SK-N-MC (cell line): ENCODE measurements at regions not wholly inside any gene's neighbourhood (a gene's known extent, or its start where the extent isn't known, plus 50 kb on each side); places are given as distances from the start of the nearest gene placed in this dataset.

Source experiments
- DNase-seq: peaks from one replicate; pipeline ENCODE4 v3.0.0-alpha.2; 2011; ENCODE audit warnings: low read depth, low spot score
- H3K27ac ChIP-seq: fragments of 200-600 bp; sonication (generic); 2 replicates; pipeline ENCODE4 v1.5.1; 2016; ENCODE audit warnings: mixed run types
- H3K36me3 ChIP-seq: fragments of 200-600 bp; sonication (generic); 2 replicates; pipeline ENCODE4 v1.6.1; 2017; ENCODE audit warnings: antibody characterized with exemption, low read length, mixed read lengths; ENCODE audit not compliant: insufficient read depth
- H3K4me3 ChIP-seq: fragments of 200-600 bp; sonication (generic); 2 replicates; pipeline ENCODE4 v1.5.1; 2016
- H3K9ac ChIP-seq: fragments of 200-600 bp; sonication (generic); 2 replicates; pipeline ENCODE4 v1.8.0; 2017; ENCODE audit warnings: mixed run types, mixed read lengths; ENCODE audit not compliant: insufficient read length
- H3K9me3 ChIP-seq: fragments of 200-600 bp; sonication (generic); 2 replicates; pipeline ENCODE4 v1.6.1; 2017; ENCODE audit warnings: low read depth, mild to moderate bottlenecking, antibody characterized with exemption, low read length, moderate library complexity, mixed read lengths
- EZH2 ChIP-seq: fragments of 200-600 bp; sonication (generic); IDR thresholded peaks from one replicate; pipeline ENCODE4 v1.6.1; 2017; ENCODE audit warnings: antibody characterized with exemption
- FOXP2 ChIP-seq: optimal IDR thresholded peaks from 2 replicates; pipeline ENCODE3; 2011; ENCODE audit warnings: mild to moderate bottlenecking, moderate library complexity; ENCODE audit not compliant: insufficient read depth; ENCODE audit errors: extremely low read length, control extremely low read depth
- POLR2AphosphoS5 ChIP-seq: IDR thresholded peaks from 2 replicates; pipeline ENCODE4 v1.6.1; 2012; ENCODE audit warnings: mild to moderate bottlenecking, low read depth, low read length, borderline replicate concordance

DNA sequence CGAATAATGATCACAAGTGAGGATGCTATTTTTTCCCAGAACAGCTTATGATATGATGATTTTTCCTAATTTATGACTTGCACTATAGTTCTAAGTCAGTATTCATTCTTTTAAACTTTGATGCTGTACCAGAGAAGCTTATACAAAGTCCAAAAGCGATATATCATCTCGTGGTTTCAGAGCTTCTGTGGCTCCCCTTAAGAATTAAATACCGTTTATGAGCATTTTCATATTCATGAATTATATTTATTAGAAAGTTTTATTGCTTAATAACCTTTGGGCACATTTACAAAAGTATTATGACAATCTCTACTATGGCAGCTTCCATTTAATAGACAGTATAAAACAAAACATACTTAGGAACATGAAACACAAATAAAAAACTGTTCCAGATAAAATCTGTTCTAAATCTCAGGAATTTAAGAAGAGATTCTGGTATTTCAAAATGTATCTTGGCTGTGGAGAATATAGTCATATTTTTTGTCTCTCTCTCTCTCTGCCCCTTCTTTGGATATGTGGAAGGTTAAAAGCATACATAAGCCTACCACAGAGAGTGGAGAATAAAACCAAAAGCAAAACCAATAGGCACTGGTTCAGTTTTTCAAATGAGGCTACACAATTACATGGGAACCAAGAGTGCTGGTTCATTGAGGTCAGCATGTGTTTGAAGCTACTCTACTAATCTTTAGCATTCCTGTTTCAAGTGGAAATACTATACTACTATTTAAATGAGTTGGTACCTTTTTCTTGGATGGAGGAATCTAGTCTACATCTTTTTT lies 884.5 kb upstream of the GJE1 start:
- DNase-seq = peak; percentile 75
- Histone ChIP-seq H3K9me3 (no peaks in the 10 kb centered on the region; the same call in 1 of the 2 replicates), H3K9ac (no peak overlapping the region), H3K36me3 (no peaks in the 10 kb centered on the region), H3K27ac (peak overlapping the region; percentile 83), H3K4me3 (peak overlapping the region; percentile 49)
- peak; percentile 54; the same call in 1 of the 2 replicates for TF ChIP-seq POLR2AphosphoS5
- TF ChIP-seq FOXP2 = no peak

DNA sequence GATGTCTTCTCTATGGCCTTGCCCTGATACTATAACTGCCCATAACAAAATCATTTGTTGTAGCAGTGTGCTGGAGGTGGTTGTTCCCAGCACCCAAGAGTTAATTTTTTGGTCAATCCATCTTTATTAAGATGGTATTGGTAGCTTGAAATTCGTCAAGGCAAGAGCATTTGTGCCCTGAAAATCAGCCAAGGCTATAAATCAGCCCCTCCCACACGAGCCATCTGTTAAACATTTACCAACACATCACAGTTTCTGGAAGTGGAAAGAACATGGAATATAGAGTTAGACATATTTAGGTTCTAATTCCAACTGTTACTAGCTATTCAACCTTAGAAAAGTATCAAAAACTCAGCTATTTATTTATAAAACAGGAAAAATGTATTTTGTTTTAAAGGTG lies 888.4 kb upstream of the GJE1 start:
- H3K36me3 ChIP-seq = no peaks in the 10 kb centered on the region
- no peaks in the 10 kb centered on the region; the same call in 1 of the 2 replicates for H3K9me3 ChIP-seq
- no peak overlapping the region for H3K9ac ChIP-seq
- no peak for DNase-seq
- no peak overlapping the region for H3K4me3 ChIP-seq
- TF ChIP-seq POLR2AphosphoS5 = no peak
- TF ChIP-seq EZH2 = no peak
- TF ChIP-seq FOXP2 = no peak
- no peak overlapping the region for H3K27ac ChIP-seq

DNA sequence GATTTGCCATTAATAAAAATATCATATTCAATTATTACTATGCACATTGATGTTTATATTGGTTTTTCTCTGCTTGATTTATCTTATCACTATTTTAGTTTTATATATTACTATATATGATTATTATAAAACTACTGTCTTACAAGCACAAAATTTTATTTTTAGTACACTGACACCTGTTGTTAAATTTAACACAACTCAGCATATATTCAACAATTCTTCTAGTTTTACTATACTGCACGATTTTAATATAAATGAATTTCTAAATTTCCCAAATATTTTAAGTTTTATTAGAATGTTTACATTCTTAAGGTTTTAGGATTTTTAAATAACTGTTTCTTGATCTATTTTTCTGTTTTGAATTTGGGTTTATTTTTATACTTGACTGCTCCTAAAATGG lies 889.8 kb upstream of the GJE1 start:
- no peak overlapping the region for H3K4me3 ChIP-seq
- H3K9me3 ChIP-seq = no peaks in the 10 kb centered on the region
- no peak overlapping the region for H3K27ac ChIP-seq
- TF ChIP-seq POLR2AphosphoS5 (no peak), FOXP2 (no peak), EZH2 (no peak)
- DNase-seq = no peak
- no peak overlapping the region for H3K9ac ChIP-seq
- no peaks in the 10 kb centered on the region for H3K36me3 ChIP-seq

DNA sequence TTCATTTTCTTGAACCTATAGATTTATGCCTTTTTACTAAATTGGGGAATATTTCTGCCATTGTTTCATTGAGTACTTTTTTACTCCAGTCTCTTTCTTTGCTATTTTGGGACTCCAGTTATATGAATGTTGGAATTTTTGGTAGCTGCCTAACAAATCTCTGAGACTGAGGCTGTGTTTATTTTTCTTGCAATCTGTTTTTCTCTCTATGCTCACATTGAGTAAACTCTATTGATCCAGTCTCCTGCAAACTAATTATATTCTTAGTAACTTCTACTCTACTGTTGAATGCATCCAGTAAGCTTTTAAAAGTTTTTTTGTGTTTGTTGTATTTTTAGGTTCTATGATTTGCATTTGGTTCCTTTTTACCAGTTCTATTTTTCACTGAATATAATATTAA lies 903.4 kb upstream of the GJE1 start:
- H3K36me3 ChIP-seq = no peaks in the 10 kb centered on the region
- H3K9me3 ChIP-seq = peaks cover 3% of the 10 kb centered on the region; the same call in 1 of the 2 replicates
- no peak overlapping the region for H3K27ac ChIP-seq
- no peak overlapping the region for H3K4me3 ChIP-seq
- no peak for DNase-seq
- TF ChIP-seq POLR2AphosphoS5 (no peak), FOXP2 (no peak), EZH2 (no peak)
- no peak overlapping the region for H3K9ac ChIP-seq

DNA sequence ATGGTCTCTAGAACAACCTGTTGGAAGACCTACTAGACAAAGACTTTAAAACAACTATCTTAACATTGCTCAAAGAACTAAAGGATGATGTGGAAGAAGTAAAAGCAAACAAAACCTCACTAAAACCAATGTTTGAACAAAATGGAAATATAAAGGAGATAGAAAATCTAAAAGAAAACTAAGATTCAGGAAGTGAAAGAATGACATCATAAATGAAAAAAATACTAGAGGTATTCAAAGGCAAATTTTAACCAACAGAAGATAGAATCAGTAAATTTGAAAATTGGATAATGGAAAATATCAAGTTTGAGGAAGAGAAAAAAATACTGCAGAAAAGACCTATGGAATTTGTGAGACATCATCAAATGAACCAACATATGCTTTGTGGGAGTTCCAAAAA lies 914.1 kb upstream of the GJE1 start:
- TF ChIP-seq POLR2AphosphoS5 = no peak
- TF ChIP-seq FOXP2 = no peak
- TF ChIP-seq EZH2 = no peak
- no peaks in the 10 kb centered on the region for H3K36me3 ChIP-seq
- no peak overlapping the region for H3K9ac ChIP-seq
- no peak for DNase-seq
- no peak overlapping the region for H3K4me3 ChIP-seq
- no peaks in the 10 kb centered on the region; the same call in 1 of the 2 replicates for H3K9me3 ChIP-seq
- H3K27ac ChIP-seq = no peak overlapping the region

DNA sequence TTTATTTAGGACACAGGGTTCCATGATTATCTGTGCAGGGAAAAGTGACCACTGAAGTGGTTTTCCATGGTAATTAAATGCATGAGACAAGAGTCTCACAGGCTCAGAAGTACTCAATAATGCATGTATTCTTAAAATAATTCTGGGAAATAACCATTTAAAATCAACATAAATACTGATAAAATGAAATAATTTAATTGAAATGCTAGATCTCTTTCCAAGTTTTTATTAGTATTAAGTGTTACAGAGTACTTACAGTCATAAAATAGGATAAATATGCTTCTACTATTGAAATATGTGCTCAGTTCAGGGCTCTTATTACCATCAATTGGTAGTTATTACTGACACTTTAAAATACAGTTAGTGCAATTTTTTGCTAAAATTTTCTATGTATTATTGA lies 916.0 kb upstream of the GJE1 start:
- H3K9me3 ChIP-seq = no peaks in the 10 kb centered on the region; the same call in 1 of the 2 replicates
- no peak overlapping the region for H3K27ac ChIP-seq
- no peak for TF ChIP-seq FOXP2
- TF ChIP-seq POLR2AphosphoS5 = no peak
- TF ChIP-seq EZH2 = no peak
- H3K4me3 ChIP-seq = no peak overlapping the region
- no peak for DNase-seq
- H3K9ac ChIP-seq = no peak overlapping the region
- no peaks in the 10 kb centered on the region for H3K36me3 ChIP-seq

DNA sequence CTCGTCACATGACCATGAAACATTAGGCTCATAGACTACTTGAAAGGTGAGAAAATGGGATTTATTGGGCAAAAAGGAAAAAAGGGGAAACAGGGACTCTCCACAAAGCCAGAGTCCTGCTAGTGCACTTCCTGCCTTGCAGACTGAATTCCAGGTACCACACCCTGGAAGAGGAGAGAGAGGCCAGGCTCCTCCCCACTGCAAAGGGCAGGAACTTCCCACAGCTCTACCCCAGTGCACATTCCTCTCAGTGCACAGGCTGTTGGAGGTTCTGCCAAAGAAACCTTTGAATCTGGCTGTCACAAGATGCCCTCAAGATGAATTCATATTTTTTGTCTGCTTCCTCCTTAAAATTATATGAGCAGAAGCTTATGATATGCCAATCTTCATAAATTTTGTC lies 920.4 kb upstream of the GJE1 start:
- DNase-seq = no peak
- H3K4me3 ChIP-seq = no peak overlapping the region
- H3K36me3 ChIP-seq = no peaks in the 10 kb centered on the region
- H3K9me3 ChIP-seq = no peaks in the 10 kb centered on the region
- no peak for TF ChIP-seq FOXP2
- no peak for TF ChIP-seq POLR2AphosphoS5
- TF ChIP-seq EZH2 = no peak
- no peak overlapping the region for H3K27ac ChIP-seq
- H3K9ac ChIP-seq = no peak overlapping the region

DNA sequence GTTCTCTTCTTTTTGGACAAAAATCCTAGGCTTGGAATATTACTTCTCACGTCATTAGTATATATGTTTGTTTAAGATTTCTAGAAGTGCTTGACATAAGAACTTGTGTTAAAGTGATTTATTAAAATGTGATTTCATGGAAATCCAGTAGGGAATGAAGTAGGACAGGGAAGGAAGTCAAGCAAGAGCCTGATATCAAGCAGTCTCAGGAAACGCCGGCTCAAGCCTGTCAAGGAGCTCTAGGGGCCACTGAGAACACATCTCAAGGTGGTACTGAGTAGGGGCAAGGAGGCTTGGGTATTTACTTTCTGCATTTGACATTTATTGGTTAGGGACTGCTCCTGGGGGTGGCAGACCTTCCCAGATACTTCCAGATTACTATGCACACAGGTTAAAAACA lies 920.9 kb upstream of the GJE1 start:
- H3K9me3 ChIP-seq = no peaks in the 10 kb centered on the region
- no peak overlapping the region for H3K9ac ChIP-seq
- H3K27ac ChIP-seq = no peak overlapping the region
- no peak for DNase-seq
- H3K4me3 ChIP-seq = no peak overlapping the region
- TF ChIP-seq FOXP2 = no peak
- TF ChIP-seq POLR2AphosphoS5 = no peak
- no peak for TF ChIP-seq EZH2
- H3K36me3 ChIP-seq = no peaks in the 10 kb centered on the region

DNA sequence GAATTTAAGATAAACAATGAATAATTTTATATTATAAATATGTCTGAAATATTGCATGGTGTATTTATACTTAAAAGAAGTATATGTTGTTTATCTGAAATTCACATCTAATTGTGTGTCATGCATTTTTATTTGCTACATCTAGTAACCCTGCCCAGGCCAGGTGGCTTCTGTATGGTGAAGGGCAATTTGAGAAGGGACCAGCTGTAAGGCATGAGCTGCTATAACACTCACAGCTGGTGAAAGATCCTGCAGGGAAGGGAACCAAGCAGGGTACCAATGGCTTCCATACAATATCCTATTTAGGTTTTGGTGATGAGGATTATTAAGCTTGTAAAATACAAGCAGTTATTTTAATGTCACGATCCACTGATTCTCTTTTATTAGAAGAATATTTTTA lies 921.8 kb upstream of the GJE1 start:
- H3K4me3 ChIP-seq = no peak overlapping the region
- no peak for DNase-seq
- H3K9me3 ChIP-seq = no peaks in the 10 kb centered on the region
- no peaks in the 10 kb centered on the region for H3K36me3 ChIP-seq
- H3K27ac ChIP-seq = no peak overlapping the region
- H3K9ac ChIP-seq = no peak overlapping the region
- TF ChIP-seq FOXP2 (no peak), POLR2AphosphoS5 (no peak), EZH2 (no peak)
